A673 (cell line): ENCODE measurements at regions not wholly inside any gene's neighbourhood (a gene's known extent, or its start where the extent isn't known, plus 50 kb on each side); places are given as distances from the start of the nearest gene placed in this dataset.

Experiments
- BruUV-seq: library from RNA; stranded (reverse); fragments of 400-500 nt; replicated peaks from 2 replicates; lab custom pipeline; 2021; lab: Mats Ljungman, UMichigan
- CTCF ChIA-PET: fragments of 300-600 bp; sonication (Branson Sonifier 250); formaldehyde crosslinking; loops from one replicate; lab custom pipeline; 2022; ENCODE audit warnings: antibody characterized with exemption; lab: Charles Lee
- POLR2A ChIA-PET: fragments of 300-600 bp; sonication (Branson Sonifier 250); formaldehyde crosslinking; loops from one replicate; lab custom pipeline; 2022; ENCODE audit warnings: antibody characterized with exemption; ENCODE audit not compliant: low non-redundant PET; lab: Charles Lee
- DNase-seq: peaks from one replicate; pipeline ENCODE4 v3.0.0-alpha.2; 2015; ENCODE audit warnings: low spot score
- H3K27ac ChIP-seq: fragments of 200-600 bp; sonication (generic); 2 replicates; pipeline ENCODE4 v1.5.1; 2016; ENCODE audit warnings: mixed run types, low read depth, mild to moderate bottlenecking, mixed read lengths, antibody characterized with exemption, low read length; ENCODE audit not compliant: poor library complexity, severe bottlenecking
- H3K27me3 ChIP-seq: fragments of 200-600 bp; sonication (generic); replicated peaks from 2 replicates; pipeline ENCODE4 v1.6.1; 2017; ENCODE audit warnings: mixed run types, low read depth, mild to moderate bottlenecking, mixed read lengths, antibody characterized with exemption, low read length; ENCODE audit not compliant: insufficient read depth, poor library complexity
- H3K36me3 ChIP-seq: fragments of 200-600 bp; sonication (generic); 2 replicates; pipeline ENCODE4 v1.6.1; 2016; ENCODE audit warnings: mixed run types, mild to moderate bottlenecking, mixed read lengths, antibody characterized with exemption, low read length; ENCODE audit not compliant: insufficient read depth, poor library complexity, severe bottlenecking
- H3K4me1 ChIP-seq: fragments of 200-600 bp; sonication (generic); 2 replicates; pipeline ENCODE4 v1.6.1; 2017; ENCODE audit warnings: mixed run types, mild to moderate bottlenecking, mixed read lengths, antibody characterized with exemption, low read length; ENCODE audit not compliant: insufficient read depth, poor library complexity, severe bottlenecking
- H3K4me3 ChIP-seq: fragments of 200-600 bp; sonication (generic); 2 replicates; pipeline ENCODE4 v1.5.1; 2016; ENCODE audit warnings: low read depth, mixed run types, mild to moderate bottlenecking, mixed read lengths, low read length; ENCODE audit not compliant: poor library complexity, severe bottlenecking
- H3K9me3 ChIP-seq: fragments of 200-600 bp; sonication (generic); 2 replicates; pipeline ENCODE4 v1.6.1; 2016; ENCODE audit warnings: mixed run types, low read depth, mild to moderate bottlenecking, mixed read lengths, antibody characterized with exemption, low read length; ENCODE audit not compliant: poor library complexity, severe bottlenecking
- EZH2 ChIP-seq: fragments of 200-600 bp; sonication (generic); IDR thresholded peaks from 2 replicates; pipeline ENCODE4 v1.6.1; 2017; ENCODE audit warnings: borderline replicate concordance, low read depth, mild to moderate bottlenecking, mixed read lengths, antibody characterized with exemption, low read length; ENCODE audit not compliant: poor library complexity, severe bottlenecking
- intact Hi-C: fragments of 100-400 bp; cut with micrococcal nuclease; formaldehyde crosslinking; loops from one replicate; pipeline ENCODE4 v1.10.0; 2022; ENCODE audit not compliant: unreplicated experiment
- TF ChIP-seq, protein P1 (sequence below): fragments of 300-800, 200-600 bp; sonication (generic); conservative IDR thresholded peaks from 2 replicates; pipeline ENCODE4 v1.5.1; 2017; ENCODE audit warnings: low read depth, mild to moderate bottlenecking, antibody characterized with exemption, low read length, moderate library complexity, mixed read lengths

GRCh38 chr18:68456985-68457384 lies 257.9 kb downstream of the TMX3 start:
- no peaks in the 10 kb centered on the region for H3K27me3 ChIP-seq
- H3K4me3 ChIP-seq = no peak overlapping the region
- peaks cover 9% of the 10 kb centered on the region for H3K4me1 ChIP-seq
- BruUV-seq = no TSS peak
- H3K9me3 ChIP-seq = peaks cover 3% of the 10 kb centered on the region
- DNase-seq = no peak
- ChIA-PET POLR2A (no interaction called here), CTCF (no interaction called here)
- H3K36me3 ChIP-seq = peaks cover 7% of the 10 kb centered on the region
- no peak overlapping the region for H3K27ac ChIP-seq
- intact Hi-C loops = no loop called here
- TF ChIP-seq, protein P1, sequence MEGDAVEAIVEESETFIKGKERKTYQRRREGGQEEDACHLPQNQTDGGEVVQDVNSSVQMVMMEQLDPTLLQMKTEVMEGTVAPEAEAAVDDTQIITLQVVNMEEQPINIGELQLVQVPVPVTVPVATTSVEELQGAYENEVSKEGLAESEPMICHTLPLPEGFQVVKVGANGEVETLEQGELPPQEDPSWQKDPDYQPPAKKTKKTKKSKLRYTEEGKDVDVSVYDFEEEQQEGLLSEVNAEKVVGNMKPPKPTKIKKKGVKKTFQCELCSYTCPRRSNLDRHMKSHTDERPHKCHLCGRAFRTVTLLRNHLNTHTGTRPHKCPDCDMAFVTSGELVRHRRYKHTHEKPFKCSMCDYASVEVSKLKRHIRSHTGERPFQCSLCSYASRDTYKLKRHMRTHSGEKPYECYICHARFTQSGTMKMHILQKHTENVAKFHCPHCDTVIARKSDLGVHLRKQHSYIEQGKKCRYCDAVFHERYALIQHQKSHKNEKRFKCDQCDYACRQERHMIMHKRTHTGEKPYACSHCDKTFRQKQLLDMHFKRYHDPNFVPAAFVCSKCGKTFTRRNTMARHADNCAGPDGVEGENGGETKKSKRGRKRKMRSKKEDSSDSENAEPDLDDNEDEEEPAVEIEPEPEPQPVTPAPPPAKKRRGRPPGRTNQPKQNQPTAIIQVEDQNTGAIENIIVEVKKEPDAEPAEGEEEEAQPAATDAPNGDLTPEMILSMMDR = no peak
- no peak for TF ChIP-seq EZH2

- CTCF ChIA-PET = no interaction called here
- no TSS peak for BruUV-seq
- TF ChIP-seq, protein P1 = no peak
- TF ChIP-seq EZH2 = no peak
- no peak overlapping the region for H3K4me3 ChIP-seq
- H3K27ac ChIP-seq = no peak overlapping the region
- no peaks in the 10 kb centered on the region for H3K27me3 ChIP-seq
- POLR2A ChIA-PET = no interaction called here
- peaks cover 3% of the 10 kb centered on the region for H3K9me3 ChIP-seq
- H3K36me3 ChIP-seq = peaks cover 7% of the 10 kb centered on the region
- intact Hi-C loops = no loop called here
- no peak for DNase-seq
- H3K4me1 ChIP-seq = no peaks in the 10 kb centered on the region
Measured at GRCh38 chr18:68455229-68455603, 259.7 kb downstream of the TMX3 start.

DNA sequence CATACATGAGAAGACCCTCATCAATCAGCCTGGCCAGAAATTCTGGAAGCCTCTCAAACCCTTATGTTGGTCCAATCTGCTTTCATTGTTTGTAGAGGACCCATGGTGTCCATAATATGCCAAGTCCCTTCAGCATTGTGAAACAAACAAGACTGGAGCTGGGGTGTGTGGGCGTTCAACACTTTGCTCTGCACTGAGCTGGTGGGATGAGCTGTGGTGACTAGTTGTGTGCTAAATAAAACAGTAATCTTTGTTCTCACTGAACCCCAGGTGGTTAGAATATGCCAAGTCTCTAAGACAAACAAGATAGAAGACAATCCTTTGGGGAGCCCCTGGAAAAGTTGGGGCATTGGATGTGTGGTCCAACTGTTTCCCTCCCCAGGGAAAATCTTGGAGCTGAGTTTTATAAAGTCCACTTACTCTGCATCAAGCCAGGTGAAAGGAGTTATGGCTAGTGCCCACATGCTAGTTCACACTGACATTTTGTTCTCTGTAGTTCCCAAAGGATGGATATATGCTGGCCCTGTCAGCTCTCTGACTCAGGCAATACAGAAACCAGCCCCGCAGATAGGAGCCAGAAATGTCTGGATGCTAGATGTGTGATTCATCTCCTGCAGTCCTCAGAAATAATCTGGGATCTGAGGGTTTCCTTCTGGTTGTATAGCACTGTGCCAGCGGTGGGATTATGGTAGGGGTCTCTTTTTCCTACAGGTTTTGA lies 260.2 kb downstream of the TMX3 start:
- Histone ChIP-seq H3K27ac (no peak overlapping the region), H3K9me3 (peaks cover 3% of the 10 kb centered on the region), H3K27me3 (no peaks in the 10 kb centered on the region), H3K36me3 (peaks cover 7% of the 10 kb centered on the region), H3K4me3 (no peak overlapping the region), H3K4me1 (no peaks in the 10 kb centered on the region)
- no peak for DNase-seq
- ChIA-PET POLR2A (no interaction called here), CTCF (no interaction called here)
- intact Hi-C loops = no loop called here
- BruUV-seq = no TSS peak
- no peak for TF ChIP-seq EZH2
- TF ChIP-seq, protein P1 = no peak
